Mucosa of rectum (tissue), 2 donors: ENCODE measurements at regions not wholly inside any gene's neighbourhood (a gene's known extent, or its start where the extent isn't known, plus 50 kb on each side); places are given as distances from the start of the nearest gene placed in this dataset.
"Not testable (repeated sequence)": the region's sequence is repeated elsewhere in the genome, so short reads cannot be mapped to it uniquely, and the experiment has no call there.

Experiments used
- H3K27ac ChIP-seq, 2 donors: one replicate each; pipeline ENCODE4 v1.7.0; 2013; ENCODE audit warnings: inconsistent platforms in 2 of 2, low read depth in 2 of 2, low read length in 2 of 2
- H3K27me3 ChIP-seq, 2 donors: one replicate each; pipeline ENCODE4 v1.7.0; 2013; ENCODE audit warnings: low read length in 2 of 2; ENCODE audit not compliant: control insufficient read depth in 2 of 2, insufficient read depth in 2 of 2
- H3K36me3 ChIP-seq, 2 donors: one replicate each; pipeline ENCODE4 v1.7.0; 2013; ENCODE audit warnings: low read length in 2 of 2; ENCODE audit not compliant: control insufficient read depth in 2 of 2, insufficient read depth in 2 of 2
- H3K4me1 ChIP-seq, 2 donors: one replicate each; pipeline ENCODE4 v1.7.0; 2013; ENCODE audit warnings: low read length in 2 of 2, mild to moderate bottlenecking in 1 of 2; ENCODE audit not compliant: control insufficient read depth in 2 of 2, insufficient read depth in 2 of 2
- H3K4me3 ChIP-seq, 2 donors: one replicate each; pipeline ENCODE4 v1.7.0; 2013; ENCODE audit warnings: low read length in 2 of 2
- H3K9ac ChIP-seq, 2 donors: one replicate each; pipeline ENCODE4 v1.7.0; 2013; ENCODE audit warnings: low read length in 2 of 2, low read depth in 1 of 2, mild to moderate bottlenecking in 1 of 2
- H3K9me3 ChIP-seq, 2 donors: one replicate each; pipeline ENCODE4 v1.7.0; 2013; ENCODE audit warnings: low read length in 2 of 2; ENCODE audit not compliant: control insufficient read depth in 2 of 2
- donor health status: healthy.
- donor health status: Normal muscosa, but diverticular disease.

- no peak overlapping the region for H3K27ac ChIP-seq
- no peaks in the 10 kb centered on the region for H3K27me3 ChIP-seq
- H3K4me1 ChIP-seq = no peaks in the 10 kb centered on the region
Observed at GRCh38 chr7:156014201-156014600, 201.9 kb upstream of the SHH start.

DNA sequence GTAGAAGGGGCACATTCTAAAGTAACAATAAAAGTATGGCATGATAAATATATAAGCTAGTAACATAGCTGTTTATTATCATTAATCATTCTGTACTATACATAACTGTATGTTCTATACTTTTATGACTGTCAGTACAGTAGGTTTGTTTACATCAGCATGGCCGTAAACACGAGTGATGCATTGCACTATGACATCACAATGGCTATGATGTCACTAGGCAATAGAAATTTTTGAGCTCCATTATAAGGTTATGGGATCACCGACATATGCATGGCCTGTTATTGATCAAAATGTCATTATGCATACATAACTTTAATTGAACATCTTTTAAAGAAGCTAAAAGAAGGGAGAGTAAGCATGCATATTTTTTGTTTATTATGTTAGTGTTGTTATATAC is 200.1 kb upstream of the SHH start:
- Histone ChIP-seq H3K27me3 (no peaks in the 10 kb centered on the region), H3K4me1 (no peaks in the 10 kb centered on the region), H3K4me3 (no peak overlapping the region), H3K9me3 (no peaks in the 10 kb centered on the region), H3K9ac (no peak overlapping the region), H3K36me3 (no peaks in the 10 kb centered on the region), H3K27ac (no peak overlapping the region)

More at GRCh38 chr7:156014201-156014600, 201.9 kb upstream of the SHH start:
- Histone ChIP-seq H3K4me3 (no peak overlapping the region), H3K9ac (no peak overlapping the region), H3K9me3 (no peaks in the 10 kb centered on the region), H3K36me3 (no peaks in the 10 kb centered on the region)

- H3K4me3 ChIP-seq = no peak overlapping the region
- no peak overlapping the region for H3K27ac ChIP-seq
- H3K36me3 ChIP-seq = no peaks in the 10 kb centered on the region
- H3K9me3 ChIP-seq = no peaks in the 10 kb centered on the region
- no peak overlapping the region for H3K9ac ChIP-seq
- no peaks in the 10 kb centered on the region for H3K4me1 ChIP-seq
- H3K27me3 ChIP-seq = peaks cover 0 to 5% of the 10 kb centered on the region in 2 donors
Observed at GRCh38 chr7:156009569-156009968, 197.3 kb upstream of the SHH start.

- not testable (repeated sequence) for H3K27ac ChIP-seq, H3K36me3 ChIP-seq, H3K27me3 ChIP-seq, H3K4me3 ChIP-seq, H3K9ac ChIP-seq, H3K9me3 ChIP-seq, H3K4me1 ChIP-seq
Observed at GRCh38 chr7:156006876-156007275, 194.6 kb upstream of the SHH start.

DNA sequence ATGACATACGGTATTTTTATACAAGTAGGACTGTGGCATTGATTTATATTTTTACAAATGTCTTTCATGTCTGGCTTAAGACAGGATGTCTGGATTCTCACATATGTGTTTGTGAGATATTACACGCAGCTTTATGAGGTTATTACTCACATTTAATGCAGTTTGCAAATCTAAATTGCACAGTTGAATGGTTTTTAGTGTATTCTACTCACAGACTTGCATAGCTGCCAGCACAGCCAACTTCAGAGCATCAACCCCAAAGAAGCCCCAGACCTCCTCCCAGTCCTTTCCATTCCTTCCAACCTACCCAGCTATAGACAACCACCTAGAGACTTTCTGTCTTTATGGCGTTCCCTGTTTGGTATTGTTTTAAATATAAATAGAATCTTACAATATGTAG is 193.8 kb upstream of the SHH start:
- H3K4me1 ChIP-seq = peaks cover 0 to 3% of the 10 kb centered on the region in 2 donors

GRCh38 chr7:156005202-156005691 is 193.0 kb upstream of the SHH start:
- Histone ChIP-seq H3K36me3 (no peaks in the 10 kb centered on the region), H3K4me1 (peaks cover 0 to 3% of the 10 kb centered on the region in 2 donors), H3K9me3 (no peaks in the 10 kb centered on the region), H3K27me3 (peaks cover 0 to 10% of the 10 kb centered on the region in 2 donors), H3K9ac (no peak overlapping the region), H3K27ac (no peak overlapping the region), H3K4me3 (no peak overlapping the region)

More for the DNA sequence above, 193.8 kb upstream of the SHH start:
- Histone ChIP-seq H3K9me3 (no peaks in the 10 kb centered on the region), H3K4me3 (no peak overlapping the region), H3K27ac (no peak overlapping the region), H3K27me3 (peaks cover 0 to 10% of the 10 kb centered on the region in 2 donors), H3K9ac (no peak overlapping the region), H3K36me3 (no peaks in the 10 kb centered on the region)

DNA sequence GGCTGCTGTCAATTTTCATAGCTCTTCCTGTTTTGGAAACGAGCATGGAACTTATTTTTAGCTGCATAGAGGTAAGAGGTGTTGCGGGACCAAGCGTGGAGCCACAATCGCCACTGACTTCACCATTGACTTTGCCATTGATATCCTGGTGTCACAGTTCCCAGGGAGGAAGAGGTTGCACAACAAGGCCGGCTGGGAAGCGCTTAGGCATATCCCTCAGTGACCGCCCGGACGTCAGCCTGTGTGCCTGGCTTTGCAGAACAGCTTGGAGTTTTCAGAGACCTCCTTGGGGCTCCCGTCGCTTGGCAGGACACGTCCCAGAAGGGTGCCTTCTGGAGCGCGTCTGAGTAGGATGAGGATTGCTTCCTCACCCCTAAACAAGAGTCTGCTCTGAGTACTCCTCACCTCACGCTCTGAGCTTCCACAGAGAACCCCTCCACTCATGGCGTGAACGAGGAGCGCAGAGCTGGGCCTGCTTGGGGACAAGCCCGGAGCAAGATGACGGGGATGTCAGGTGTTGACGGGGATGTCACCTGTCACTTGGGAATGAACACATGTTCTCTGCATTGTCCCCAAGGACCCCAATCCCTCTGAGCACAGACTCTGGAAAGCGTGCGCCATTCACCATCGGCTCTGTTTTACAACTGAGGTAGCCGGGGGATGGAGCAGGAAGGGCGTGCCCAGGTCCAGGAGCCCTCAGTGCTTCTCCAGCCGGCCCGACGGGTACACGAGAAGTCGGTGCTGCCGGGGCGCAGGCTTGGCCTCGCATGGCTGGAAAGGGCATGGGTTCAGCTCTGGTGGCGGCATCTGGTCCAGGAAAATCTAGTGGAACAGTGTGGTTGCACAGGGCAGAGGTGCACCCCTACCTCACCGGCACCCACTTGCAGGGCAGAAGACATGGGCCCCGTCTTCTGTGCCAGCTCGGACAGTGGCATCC is 192.3 kb upstream of the SHH start:
- Histone ChIP-seq H3K9me3 (no peaks in the 10 kb centered on the region), H3K9ac (no peak overlapping the region), H3K36me3 (no peaks in the 10 kb centered on the region)

DNA sequence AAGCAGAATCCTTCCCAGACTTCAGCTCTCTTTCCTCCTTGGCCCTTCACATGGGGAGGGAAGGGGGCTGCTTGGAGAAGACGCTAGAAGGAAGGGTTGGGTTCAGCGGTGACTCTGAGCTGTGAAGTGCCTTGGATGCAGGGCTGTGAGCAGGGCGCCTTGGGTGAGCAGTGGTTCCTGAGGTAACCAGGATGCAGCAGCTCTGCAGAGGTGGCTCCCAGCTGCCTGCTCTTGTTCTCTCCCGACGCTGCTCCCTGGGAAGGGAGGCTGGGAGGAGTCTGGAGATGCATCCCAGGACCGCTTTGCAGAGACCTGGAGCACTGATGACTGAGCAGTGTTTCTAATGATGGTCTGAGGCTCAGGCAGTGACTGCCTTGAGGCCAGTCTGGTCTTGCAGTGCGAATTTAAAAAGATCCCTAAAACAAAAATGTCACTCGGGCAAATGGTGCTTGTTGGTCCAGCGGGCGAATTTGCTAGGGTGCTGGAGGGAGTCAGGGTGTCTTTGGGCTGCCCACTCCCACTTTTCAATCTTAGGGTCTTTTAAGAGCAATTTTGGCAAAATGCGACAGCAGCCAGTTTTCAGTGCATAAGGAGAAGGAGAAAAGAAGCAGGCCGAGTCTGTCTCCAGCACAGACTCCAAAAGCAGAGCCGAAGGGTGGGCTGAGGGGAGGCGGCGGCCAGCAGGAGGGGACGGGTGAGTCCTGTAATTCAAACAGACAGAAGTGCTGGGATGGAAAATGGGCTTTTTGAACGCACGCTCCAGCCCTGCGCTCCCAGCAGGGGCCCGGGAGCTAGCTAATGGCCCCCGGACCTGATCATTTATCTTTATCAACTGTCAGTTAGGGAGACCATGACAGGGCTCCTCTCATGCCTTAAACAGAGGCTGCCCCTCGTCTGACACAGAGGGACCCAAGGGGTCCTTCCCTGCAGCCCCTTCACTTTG is 191.2 kb upstream of the SHH start:
- Histone ChIP-seq H3K27me3 (peaks cover 0 to 13% of the 10 kb centered on the region in 2 donors), H3K9me3 (no peaks in the 10 kb centered on the region), H3K9ac (no peak overlapping the region), H3K27ac (no peak overlapping the region), H3K36me3 (no peaks in the 10 kb centered on the region), H3K4me1 (peaks cover 0 to 5% of the 10 kb centered on the region in 2 donors), H3K4me3 (no peak overlapping the region)

More for the DNA sequence above, 192.3 kb upstream of the SHH start:
- Histone ChIP-seq H3K4me1 (peaks cover 0 to 3% of the 10 kb centered on the region in 2 donors), H3K27ac (no peak overlapping the region), H3K27me3 (peaks cover 0 to 10% of the 10 kb centered on the region in 2 donors), H3K4me3 (no peak overlapping the region)

- Histone ChIP-seq H3K9ac (no peak overlapping the region), H3K27me3 (peaks cover 4 to 21% of the 10 kb centered on the region in 2 donors), H3K9me3 (no peaks in the 10 kb centered on the region), H3K4me1 (peaks cover 0 to 7% of the 10 kb centered on the region in 2 donors), H3K36me3 (no peaks in the 10 kb centered on the region), H3K4me3 (no peak overlapping the region), H3K27ac (no peak overlapping the region)
Observed at GRCh38 chr7:156002362-156003066, 190.3 kb upstream of the SHH start.
